GM04503 (cell line): ENCODE measurements at regions not wholly inside any gene's neighbourhood (a gene's known extent, or its start where the extent isn't known, plus 50 kb on each side); places are given as distances from the start of the nearest gene placed in this dataset.
"Not testable (repeated sequence)": the region's sequence is repeated elsewhere in the genome, so short reads cannot be mapped to it uniquely, and the experiment has no call there.

ENCODE experiments used
- DNase-seq: peaks from one replicate; pipeline ENCODE4 v3.0.0-alpha.2; 2012; ENCODE audit warnings: low read depth

GRCh38 chr11:101835506-101836063 lies 79.2 kb upstream of the CEP126 start:
- DNase-seq, result no peak

- DNase-seq, result not testable (repeated sequence)
Measured at GRCh38 chr11:101830475-101830874, 84.3 kb upstream of the CEP126 start.

GRCh38 chr11:101825531-101825930 lies 89.3 kb upstream of the CEP126 start:
- DNase-seq, result no peak

GRCh38 chr11:101817581-101817980 lies 97.2 kb upstream of the CEP126 start:
- DNase-seq, result no peak

GRCh38 chr11:101816613-101817012 lies 98.2 kb upstream of the CEP126 start:
- no peak for DNase-seq

GRCh38 chr11:101812546-101812945 lies 102.3 kb upstream of the CEP126 start:
- DNase-seq, result no peak

GRCh38 chr11:101810546-101810945 lies 104.3 kb upstream of the CEP126 start:
- no peak for DNase-seq

GRCh38 chr11:101807531-101807930 lies 107.3 kb upstream of the CEP126 start:
- DNase-seq, result no peak

- DNase-seq, result no peak
Measured at GRCh38 chr11:101803651-101804050, 111.2 kb upstream of the CEP126 start.

GRCh38 chr11:101797335-101797734 lies 117.5 kb upstream of the CEP126 start:
- DNase-seq, result no peak

GRCh38 chr11:101792814-101793213 lies 122.0 kb upstream of the CEP126 start:
- no peak for DNase-seq

GRCh38 chr11:101786916-101787315 lies 127.9 kb upstream of the CEP126 start:
- DNase-seq, result peak; percentile 27

- no peak for DNase-seq
Measured at GRCh38 chr11:101786421-101786820, 128.4 kb upstream of the CEP126 start.

- DNase-seq, result not testable (repeated sequence)
Measured at GRCh38 chr11:101779167-101779566, 135.6 kb upstream of the CEP126 start.

GRCh38 chr11:101777476-101777875 lies 137.3 kb upstream of the CEP126 start:
- DNase-seq, result no peak

- DNase-seq, result no peak
Measured at GRCh38 chr11:101775033-101775432, 139.8 kb upstream of the CEP126 start.

GRCh38 chr11:101770648-101771047 lies 144.2 kb upstream of the CEP126 start:
- DNase-seq, result no peak

GRCh38 chr11:101765932-101766331 lies 148.9 kb upstream of the CEP126 start:
- DNase-seq, result no peak

GRCh38 chr11:101759771-101760450 lies 154.9 kb upstream of the CEP126 start:
- DNase-seq, result no peak

GRCh38 chr11:101757741-101758140 lies 157.1 kb upstream of the CEP126 start:
- no peak for DNase-seq

- DNase-seq, result no peak
Measured at GRCh38 chr11:101748572-101749344, 165.0 kb upstream of the TRPC6 start.

GRCh38 chr11:101745756-101746155 lies 161.9 kb upstream of the TRPC6 start:
- DNase-seq, result no peak

- DNase-seq, result no peak
Measured at GRCh38 chr11:101743828-101744227, 160.0 kb upstream of the TRPC6 start.
